ENCODE measurements at regions not wholly inside any gene's neighbourhood (a gene's known extent, or its start where the extent isn't known, plus 50 kb on each side); places are given as distances from the start of the nearest gene placed in this dataset.

DNA sequence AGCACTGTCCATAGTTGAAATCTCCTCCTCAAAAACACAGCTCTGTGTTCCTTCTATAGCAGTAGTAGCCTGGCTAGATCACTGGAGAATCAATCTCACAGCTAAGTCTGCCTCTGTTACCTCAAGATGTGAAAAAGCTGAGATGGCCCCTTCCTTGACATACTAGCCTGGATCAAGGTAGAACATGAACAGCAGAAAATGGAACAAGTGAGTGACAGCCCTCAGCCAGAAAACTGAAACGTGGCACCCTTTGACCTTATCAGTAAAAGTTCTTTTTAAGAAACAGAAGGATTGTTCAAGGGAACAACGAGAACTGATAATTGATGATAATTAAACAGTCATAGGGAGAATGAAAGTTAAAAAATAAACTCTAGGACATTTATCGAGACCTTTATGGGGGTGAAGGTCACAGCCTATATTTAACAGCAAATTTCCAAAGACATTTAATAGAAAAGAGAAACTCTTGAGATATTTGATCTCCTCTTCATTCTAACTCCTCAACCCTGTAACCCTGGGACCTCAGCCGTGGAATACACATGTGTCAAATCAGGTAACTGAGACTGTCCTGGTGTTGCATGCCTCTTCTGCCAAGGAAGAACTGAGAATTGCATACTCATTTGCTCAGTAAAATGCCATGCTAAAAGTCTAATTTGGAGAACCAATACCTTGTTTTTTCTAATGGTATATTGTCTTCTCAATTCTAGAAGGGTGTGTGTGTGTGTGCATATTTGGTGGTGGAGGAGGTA lies 258.0 kb upstream of the ATP2B1 start:
- Histone ChIP-seq H3K9ac (ENCODE audit: insufficient read length) (no peak overlapping the region), H3K36me3 (ENCODE audit: insufficient read depth, low read length) (no peaks in the 10 kb centered on the region), H3K9me3 (ENCODE audit: low read depth, low read length) (no peaks in the 10 kb centered on the region), H3K27ac (no peak overlapping the region), H3K4me3 (no peak overlapping the region)
- TF ChIP-seq FOXP2 (optimal IDR thresholded peaks at IDR 0.05; ENCODE audit: control extremely low read depth, extremely low read length, insufficient read depth) (no peak), POLR2AphosphoS5 (IDR thresholded peaks at IDR 0.05; ENCODE audit: borderline replicate concordance, low read depth, low read length) (no peak), EZH2 (IDR thresholded peaks at IDR 0.05) (no peak)
- DNase-seq (ENCODE audit: low read depth, low spot score), result no peak

DNA sequence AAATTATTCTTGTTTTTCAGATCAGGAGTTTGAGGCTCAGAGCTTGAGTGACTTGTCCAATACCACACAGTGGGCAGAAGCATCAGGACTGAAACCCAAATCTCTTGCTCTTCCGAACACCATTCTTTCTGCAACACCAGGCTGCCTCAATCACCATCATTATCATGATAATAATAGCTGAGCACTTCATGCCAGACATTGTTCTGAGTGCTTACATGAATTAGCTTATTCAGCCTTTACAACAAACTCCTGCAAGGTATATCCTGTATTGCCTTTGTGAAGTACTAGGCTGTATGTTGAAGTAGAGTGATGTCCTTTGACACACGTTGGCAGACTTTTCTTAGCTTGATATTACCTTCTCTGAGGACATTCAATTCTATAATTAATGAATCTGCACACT lies 257.4 kb upstream of the ATP2B1 start:
- Histone ChIP-seq H3K4me3 (no peak overlapping the region), H3K36me3 (ENCODE audit: insufficient read depth, low read length) (no peaks in the 10 kb centered on the region), H3K27ac (no peak overlapping the region), H3K9ac (ENCODE audit: insufficient read length) (no peak overlapping the region), H3K9me3 (ENCODE audit: low read depth, low read length) (no peaks in the 10 kb centered on the region)
- no peak for TF ChIP-seq EZH2 (IDR thresholded peaks at IDR 0.05)
- no peak for TF ChIP-seq FOXP2 (optimal IDR thresholded peaks at IDR 0.05; ENCODE audit: control extremely low read depth, extremely low read length, insufficient read depth)
- no peak for TF ChIP-seq POLR2AphosphoS5 (IDR thresholded peaks at IDR 0.05; ENCODE audit: borderline replicate concordance, low read depth, low read length)
- no peak for DNase-seq (ENCODE audit: low read depth, low spot score)

GRCh38 chr12:89962648-89963047 lies 254.0 kb upstream of the ATP2B1 start:
- Histone ChIP-seq H3K27ac (no peak overlapping the region), H3K9me3 (ENCODE audit: low read depth, low read length) (no peaks in the 10 kb centered on the region), H3K4me3 (no peak overlapping the region), H3K9ac (ENCODE audit: insufficient read length) (no peak overlapping the region), H3K36me3 (ENCODE audit: insufficient read depth, low read length) (no peaks in the 10 kb centered on the region)
- no peak for DNase-seq (ENCODE audit: low read depth, low spot score)
- TF ChIP-seq EZH2 (IDR thresholded peaks at IDR 0.05) (no peak), POLR2AphosphoS5 (IDR thresholded peaks at IDR 0.05; ENCODE audit: borderline replicate concordance, low read depth, low read length) (no peak), FOXP2 (optimal IDR thresholded peaks at IDR 0.05; ENCODE audit: control extremely low read depth, extremely low read length, insufficient read depth) (no peak)

DNA sequence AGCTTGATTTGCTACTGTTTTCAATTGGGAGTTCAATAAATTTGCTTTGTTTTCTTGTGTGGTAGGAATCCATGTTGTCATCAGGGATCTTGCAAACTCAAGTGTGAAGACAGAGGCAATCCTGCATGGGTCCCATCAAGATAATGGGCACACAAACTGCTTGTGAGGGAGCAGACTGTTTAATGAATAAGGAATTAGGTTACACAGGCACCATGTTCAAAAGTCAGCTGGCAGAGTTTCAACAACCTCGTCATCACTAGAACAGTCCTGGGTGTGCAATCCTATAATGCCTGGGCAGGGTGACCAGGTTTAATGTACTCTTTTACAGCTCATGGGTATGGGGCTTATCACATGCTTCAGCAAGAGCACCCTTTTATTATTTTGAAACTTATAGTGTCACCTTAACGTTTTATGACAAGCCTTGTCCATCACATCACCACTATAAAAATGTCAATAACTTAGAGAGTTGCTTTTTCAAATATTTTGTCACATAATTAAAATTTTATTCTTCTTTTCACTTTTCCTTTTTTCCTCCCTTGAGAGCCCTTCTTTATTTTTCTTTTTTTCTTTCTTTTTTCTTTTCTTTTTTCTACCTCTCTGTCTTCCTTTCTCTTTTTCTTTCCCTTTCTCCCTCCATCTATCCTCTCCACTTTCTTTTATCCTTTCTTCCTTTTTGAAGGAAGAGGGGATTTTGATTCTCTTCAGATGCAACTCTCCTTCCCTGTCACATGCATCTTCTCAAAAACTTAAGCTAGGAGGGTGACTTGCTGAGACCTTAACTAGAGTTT lies 252.2 kb upstream of the ATP2B1 start:
- no peak for DNase-seq (ENCODE audit: low read depth, low spot score)
- no peak for TF ChIP-seq POLR2AphosphoS5 (IDR thresholded peaks at IDR 0.05; ENCODE audit: borderline replicate concordance, low read depth, low read length)
- no peak for TF ChIP-seq EZH2 (IDR thresholded peaks at IDR 0.05)
- TF ChIP-seq FOXP2 (optimal IDR thresholded peaks at IDR 0.05; ENCODE audit: control extremely low read depth, extremely low read length, insufficient read depth), result no peak

GRCh38 chr12:89960011-89960507 lies 251.4 kb upstream of the ATP2B1 start:
- Histone ChIP-seq H3K27ac (peak overlapping the region; percentile 43), H3K4me3 (peak overlapping the region; percentile 26), H3K9ac (ENCODE audit: insufficient read length) (no peak overlapping the region), H3K36me3 (ENCODE audit: insufficient read depth, low read length) (no peaks in the 10 kb centered on the region), H3K9me3 (ENCODE audit: low read depth, low read length) (no peaks in the 10 kb centered on the region)
- DNase-seq (ENCODE audit: low read depth, low spot score), result no peak
- no peak for TF ChIP-seq EZH2 (IDR thresholded peaks at IDR 0.05)
- no peak for TF ChIP-seq POLR2AphosphoS5 (IDR thresholded peaks at IDR 0.05; ENCODE audit: borderline replicate concordance, low read depth, low read length)
- TF ChIP-seq FOXP2 (optimal IDR thresholded peaks at IDR 0.05; ENCODE audit: control extremely low read depth, extremely low read length, insufficient read depth), result no peak

More for the DNA sequence above, 252.2 kb upstream of the ATP2B1 start:
- Histone ChIP-seq H3K9me3 (ENCODE audit: low read depth, low read length) (no peaks in the 10 kb centered on the region), H3K36me3 (ENCODE audit: insufficient read depth, low read length) (no peaks in the 10 kb centered on the region), H3K4me3 (no peak overlapping the region), H3K27ac (no peak overlapping the region), H3K9ac (ENCODE audit: insufficient read length) (no peak overlapping the region)

DNA sequence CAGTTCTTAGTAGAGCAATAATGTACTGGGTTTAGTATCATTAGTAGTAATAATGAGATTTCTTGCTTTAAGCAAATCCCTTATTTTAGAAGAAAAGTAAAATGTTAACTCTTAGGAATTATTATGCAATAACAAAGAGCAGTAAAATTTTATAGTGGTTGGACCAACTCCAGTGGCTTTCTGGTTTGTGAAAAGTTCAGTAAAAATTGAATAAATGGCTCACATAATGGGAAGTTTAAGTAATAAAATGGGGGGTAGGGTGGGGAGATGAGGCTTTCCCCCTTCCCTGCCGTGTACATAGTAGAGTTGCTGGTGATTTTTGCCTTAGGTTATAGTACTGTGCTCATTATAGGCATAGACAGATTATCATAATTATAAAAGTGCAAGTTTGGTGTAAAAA lies 250.5 kb upstream of the ATP2B1 start:
- TF ChIP-seq POLR2AphosphoS5 (IDR thresholded peaks at IDR 0.05; ENCODE audit: borderline replicate concordance, low read depth, low read length) (peak; percentile 51; the same call in 1 of the 2 replicates), EZH2 (IDR thresholded peaks at IDR 0.05) (no peak), FOXP2 (optimal IDR thresholded peaks at IDR 0.05; ENCODE audit: control extremely low read depth, extremely low read length, insufficient read depth) (no peak)
- H3K27ac ChIP-seq, result peak overlapping the region; percentile 43; the same call in 1 of the 2 replicates
- H3K9me3 ChIP-seq (ENCODE audit: low read depth, low read length), result no peaks in the 10 kb centered on the region
- peak; percentile 91 for DNase-seq (ENCODE audit: low read depth, low spot score)
- no peaks in the 10 kb centered on the region for H3K36me3 ChIP-seq (ENCODE audit: insufficient read depth, low read length)
- H3K4me3 ChIP-seq, result peak overlapping the region; percentile 26
- H3K9ac ChIP-seq (ENCODE audit: insufficient read length), result no peak overlapping the region

DNA sequence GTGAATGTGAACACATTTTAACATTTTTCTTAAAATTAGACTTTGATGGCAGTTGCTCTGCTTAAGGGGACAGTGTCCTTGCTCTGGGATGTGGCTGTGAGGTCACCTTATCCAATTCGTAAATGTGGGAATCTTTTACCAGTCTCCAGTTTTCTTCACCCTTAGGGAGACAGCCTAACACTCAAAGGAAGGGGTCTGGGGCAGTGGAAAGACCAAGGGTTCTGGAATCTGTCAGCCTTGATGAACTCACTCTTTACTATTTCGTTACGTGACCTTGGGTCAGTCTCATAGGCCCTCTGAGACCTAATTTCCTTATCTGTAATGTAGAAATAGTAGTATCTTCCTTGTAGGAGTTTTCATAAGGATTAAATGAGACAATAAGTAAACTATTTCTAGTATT lies 245.6 kb upstream of the ATP2B1 start:
- DNase-seq (ENCODE audit: low read depth, low spot score), result no peak
- H3K4me3 ChIP-seq, result no peak overlapping the region
- H3K27ac ChIP-seq, result no peak overlapping the region
- H3K36me3 ChIP-seq (ENCODE audit: insufficient read depth, low read length), result no peaks in the 10 kb centered on the region
- no peaks in the 10 kb centered on the region for H3K9me3 ChIP-seq (ENCODE audit: low read depth, low read length)
- TF ChIP-seq EZH2 (IDR thresholded peaks at IDR 0.05), result no peak
- no peak for TF ChIP-seq FOXP2 (optimal IDR thresholded peaks at IDR 0.05; ENCODE audit: control extremely low read depth, extremely low read length, insufficient read depth)
- TF ChIP-seq POLR2AphosphoS5 (IDR thresholded peaks at IDR 0.05; ENCODE audit: borderline replicate concordance, low read depth, low read length), result no peak
- H3K9ac ChIP-seq (ENCODE audit: insufficient read length), result no peak overlapping the region

DNA sequence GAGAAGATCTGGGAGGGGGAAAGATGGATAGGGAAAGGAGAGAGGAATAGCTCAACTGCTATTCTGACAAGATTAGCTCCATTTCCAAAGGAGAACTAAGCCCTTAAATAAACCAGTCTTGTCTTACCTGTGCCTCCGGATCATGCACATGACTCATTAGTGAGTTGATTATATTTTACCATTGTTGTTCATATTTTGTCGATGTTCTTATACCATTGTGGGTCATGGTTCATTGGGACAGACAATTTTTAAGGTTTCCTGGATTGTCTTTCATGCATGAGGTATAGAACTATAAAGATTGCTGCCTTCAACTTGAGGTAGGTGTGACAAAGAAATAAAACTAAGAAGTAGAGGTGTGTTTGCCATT lies 243.0 kb upstream of the ATP2B1 start:
- no peak for DNase-seq (ENCODE audit: low read depth, low spot score)
- no peak overlapping the region for H3K9ac ChIP-seq (ENCODE audit: insufficient read length)
- no peak overlapping the region for H3K27ac ChIP-seq
- no peaks in the 10 kb centered on the region for H3K36me3 ChIP-seq (ENCODE audit: insufficient read depth, low read length)
- no peaks in the 10 kb centered on the region for H3K9me3 ChIP-seq (ENCODE audit: low read depth, low read length)
- no peak overlapping the region for H3K4me3 ChIP-seq
- no peak for TF ChIP-seq FOXP2 (optimal IDR thresholded peaks at IDR 0.05; ENCODE audit: control extremely low read depth, extremely low read length, insufficient read depth)
- TF ChIP-seq EZH2 (IDR thresholded peaks at IDR 0.05), result no peak
- no peak for TF ChIP-seq POLR2AphosphoS5 (IDR thresholded peaks at IDR 0.05; ENCODE audit: borderline replicate concordance, low read depth, low read length)
